ENCODE measurements at regions not wholly inside any gene's neighbourhood (a gene's known extent, or its start where the extent isn't known, plus 50 kb on each side); places are given as distances from the start of the nearest gene placed in this dataset.

DNA sequence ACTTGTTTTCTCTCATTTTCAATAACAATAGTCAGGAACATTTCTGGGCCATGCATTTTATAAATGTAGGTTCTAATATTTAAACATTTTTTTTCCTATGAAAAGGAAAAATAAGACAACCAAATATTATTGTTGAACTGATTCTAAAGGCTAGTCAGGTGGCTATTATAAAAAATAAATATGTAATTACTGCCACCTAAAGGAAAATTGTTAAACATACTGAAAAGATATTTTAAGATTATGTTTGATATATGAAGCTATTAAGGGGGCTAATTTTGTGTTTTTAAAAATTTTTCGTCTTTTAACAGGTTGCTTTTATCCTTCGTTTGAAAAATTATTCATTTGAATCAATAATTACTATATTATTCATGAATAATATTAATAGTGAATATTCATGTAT lies 62.2 kb upstream of the FDX1 start:
- TF ChIP-seq, protein P1, sequence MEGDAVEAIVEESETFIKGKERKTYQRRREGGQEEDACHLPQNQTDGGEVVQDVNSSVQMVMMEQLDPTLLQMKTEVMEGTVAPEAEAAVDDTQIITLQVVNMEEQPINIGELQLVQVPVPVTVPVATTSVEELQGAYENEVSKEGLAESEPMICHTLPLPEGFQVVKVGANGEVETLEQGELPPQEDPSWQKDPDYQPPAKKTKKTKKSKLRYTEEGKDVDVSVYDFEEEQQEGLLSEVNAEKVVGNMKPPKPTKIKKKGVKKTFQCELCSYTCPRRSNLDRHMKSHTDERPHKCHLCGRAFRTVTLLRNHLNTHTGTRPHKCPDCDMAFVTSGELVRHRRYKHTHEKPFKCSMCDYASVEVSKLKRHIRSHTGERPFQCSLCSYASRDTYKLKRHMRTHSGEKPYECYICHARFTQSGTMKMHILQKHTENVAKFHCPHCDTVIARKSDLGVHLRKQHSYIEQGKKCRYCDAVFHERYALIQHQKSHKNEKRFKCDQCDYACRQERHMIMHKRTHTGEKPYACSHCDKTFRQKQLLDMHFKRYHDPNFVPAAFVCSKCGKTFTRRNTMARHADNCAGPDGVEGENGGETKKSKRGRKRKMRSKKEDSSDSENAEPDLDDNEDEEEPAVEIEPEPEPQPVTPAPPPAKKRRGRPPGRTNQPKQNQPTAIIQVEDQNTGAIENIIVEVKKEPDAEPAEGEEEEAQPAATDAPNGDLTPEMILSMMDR (IDR thresholded peaks at IDR 0.05) = peak; percentile 28 to 43 (median 38)
- TF ChIP-seq POLR2A (IDR thresholded peaks at IDR 0.05) = no peak

Data from right lobe of liver (tissue), 4 donors.